ENCODE measurements at regions not wholly inside any gene's neighbourhood (a gene's known extent, or its start where the extent isn't known, plus 50 kb on each side); places are given as distances from the start of the nearest gene placed in this dataset.

DNA sequence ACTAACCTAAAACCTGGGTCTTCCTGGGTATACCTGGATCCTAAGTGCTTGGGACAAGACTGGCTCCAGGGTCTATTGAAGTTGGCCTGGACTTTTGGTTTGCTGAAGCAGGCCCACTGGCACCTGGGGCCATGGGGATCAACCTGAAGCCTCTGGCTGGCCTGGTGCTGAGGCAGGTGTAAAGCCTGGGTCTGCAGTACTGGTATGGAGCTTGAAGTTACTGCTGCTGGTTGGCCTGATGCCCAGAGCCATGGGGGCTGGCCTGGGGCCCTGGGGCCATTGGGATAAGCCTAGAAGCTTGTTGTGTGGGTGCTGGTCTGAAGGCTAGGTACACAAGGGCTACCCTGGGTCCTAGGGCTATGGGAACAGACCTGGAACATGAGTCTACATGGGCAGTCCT is 743.2 kb upstream of the GRIA3 start:
- ATAC-seq, result peak in 1 of 4 donors; percentile 38
- H3K4me3 ChIP-seq, result no peak overlapping the region
- no peaks in the 10 kb centered on the region for H3K36me3 ChIP-seq
- H3K4me1 ChIP-seq, result no peaks in the 10 kb centered on the region
- TF ChIP-seq POLR2A (IDR thresholded peaks at IDR 0.05) (no peak), CTCF (IDR thresholded peaks at IDR 0.05) (no peak)
- no peak overlapping the region for H3K27ac ChIP-seq
- no peaks in the 10 kb centered on the region for H3K27me3 ChIP-seq
- no peak for DNase-seq
- no peaks in the 10 kb centered on the region for H3K9me3 ChIP-seq
- intact Hi-C loops (cut with DNase I), result no loop called here

GRCh38 chrX:122441451-122441850 is 742.6 kb upstream of the GRIA3 start:
- no CpG with 5 or more reads among the region's 1 CpG for WGBS (ENCODE audit: insufficient coverage, low coverage, low lambda C conversion rate, missing lambda C conversion rate)
- ATAC-seq (peak in 1 of 4 donors; percentile 35), DNase-seq (no peak)
- TF ChIP-seq POLR2A (IDR thresholded peaks at IDR 0.05) (no peak), CTCF (IDR thresholded peaks at IDR 0.05) (no peak)
- Histone ChIP-seq H3K27me3 (no peaks in the 10 kb centered on the region), H3K4me1 (no peaks in the 10 kb centered on the region), H3K4me3 (no peak overlapping the region), H3K36me3 (no peaks in the 10 kb centered on the region), H3K9me3 (no peaks in the 10 kb centered on the region), H3K27ac (no peak overlapping the region)
- intact Hi-C loops (cut with DNase I), result no loop called here

DNA sequence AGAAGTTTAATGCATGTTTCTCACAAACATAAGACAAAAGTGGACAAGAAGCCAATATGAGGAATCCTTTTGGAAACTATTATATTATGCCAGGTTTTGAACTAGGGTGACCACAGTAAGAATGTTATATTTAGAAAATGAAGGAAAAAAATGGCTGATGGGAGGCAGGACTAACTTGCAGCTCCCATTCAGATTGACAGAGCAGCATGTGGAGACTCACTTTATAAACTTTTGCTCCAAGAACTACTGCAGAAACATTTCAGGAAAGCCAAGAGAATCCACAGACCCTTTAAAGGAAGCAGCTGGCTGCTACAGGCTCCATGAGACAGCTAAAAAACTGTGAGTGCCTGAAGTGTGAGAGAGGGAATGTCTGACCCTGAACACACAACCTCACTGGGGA is 738.6 kb upstream of the GRIA3 start:
- intact Hi-C loops (cut with DNase I), result no loop called here
- ATAC-seq, result no peak
- TF ChIP-seq CTCF (IDR thresholded peaks at IDR 0.05) (no peak), POLR2A (IDR thresholded peaks at IDR 0.05) (no peak)
- DNase-seq, result no peak
- no peaks in the 10 kb centered on the region for H3K27me3 ChIP-seq
- no peaks in the 10 kb centered on the region for H3K4me1 ChIP-seq
- no peaks in the 10 kb centered on the region for H3K36me3 ChIP-seq
- no peak overlapping the region for H3K27ac ChIP-seq
- H3K9me3 ChIP-seq, result no peaks in the 10 kb centered on the region
- no peak overlapping the region for H3K4me3 ChIP-seq

DNA sequence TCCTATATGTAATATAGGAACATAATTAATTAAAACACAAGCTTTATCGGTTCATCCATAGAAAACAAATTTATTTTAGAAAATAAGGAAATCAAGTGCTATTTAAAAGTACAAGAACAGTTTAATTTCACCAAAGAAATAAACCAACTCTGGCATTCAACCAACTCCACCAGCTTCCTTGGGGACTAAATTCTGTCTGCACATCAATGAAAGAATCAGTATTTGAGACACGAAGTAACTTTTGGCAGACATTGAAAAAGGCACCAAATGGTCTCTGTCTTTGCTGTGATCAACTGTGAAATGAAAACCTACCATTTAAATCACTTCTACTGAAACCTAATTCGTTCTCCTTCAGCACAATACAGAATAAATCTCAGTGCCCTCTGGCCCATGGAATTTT is 719.7 kb upstream of the GRIA3 start:
- 42% methylated on average over 3 of the region's 3 CpGs for WGBS (ENCODE audit: insufficient coverage, low coverage, low lambda C conversion rate, missing lambda C conversion rate)

More for the DNA sequence above, 719.7 kb upstream of the GRIA3 start:
- H3K9me3 ChIP-seq, result no peaks in the 10 kb centered on the region
- H3K36me3 ChIP-seq, result no peaks in the 10 kb centered on the region
- TF ChIP-seq CTCF (IDR thresholded peaks at IDR 0.05), result no peak
- TF ChIP-seq POLR2A (IDR thresholded peaks at IDR 0.05), result no peak
- ATAC-seq, result no peak
- no peak overlapping the region for H3K4me3 ChIP-seq
- H3K27me3 ChIP-seq, result no peaks in the 10 kb centered on the region
- no peaks in the 10 kb centered on the region for H3K4me1 ChIP-seq
- no peak for DNase-seq
- H3K27ac ChIP-seq, result no peak overlapping the region
- intact Hi-C loops (cut with DNase I), result no loop called here
